Chondrocyte (in vitro differentiated cells): ENCODE measurements at regions not wholly inside any gene's neighbourhood (a gene's known extent, or its start where the extent isn't known, plus 50 kb on each side); places are given as distances from the start of the nearest gene placed in this dataset.

ENCODE experiments used
- DNase-seq: peaks from one replicate; pipeline ENCODE4 v3.0.0; 2021; ENCODE audit warnings: mixed read lengths, low spot score
- H3K27ac Mint-ChIP-seq: one replicate; pipeline ENCODE4 v1.8.0; 2021; ENCODE audit warnings: mild to moderate bottlenecking, moderate library complexity, mixed read lengths; ENCODE audit not compliant: unreplicated experiment
- H3K27me3 Mint-ChIP-seq: 2 replicates; pipeline ENCODE4 v1.8.0; 2021; ENCODE audit warnings: low read depth, mixed read lengths
- H3K36me3 Mint-ChIP-seq: 2 replicates; pipeline ENCODE4 v1.8.0; 2021; ENCODE audit warnings: low read depth, mixed read lengths
- H3K4me1 Mint-ChIP-seq: 2 replicates; pipeline ENCODE4 v1.8.0; 2021; ENCODE audit warnings: low read depth, mild to moderate bottlenecking, mixed read lengths
- H3K4me3 Mint-ChIP-seq: one replicate; pipeline ENCODE4 v1.8.0; 2021; ENCODE audit warnings: mild to moderate bottlenecking, moderate library complexity, mixed read lengths; ENCODE audit not compliant: unreplicated experiment
- H3K9me3 Mint-ChIP-seq: 2 replicates; pipeline ENCODE4 v1.8.0; 2021; ENCODE audit warnings: low read depth, mixed read lengths
- TF ChIP-seq, protein P1 (sequence below): fragments of 200-600 bp; sonication (generic); IDR thresholded peaks from 2 replicates; pipeline ENCODE4 v1.5.0; 2021; ENCODE audit warnings: antibody characterized with exemption, mild to moderate bottlenecking, moderate library complexity

DNA sequence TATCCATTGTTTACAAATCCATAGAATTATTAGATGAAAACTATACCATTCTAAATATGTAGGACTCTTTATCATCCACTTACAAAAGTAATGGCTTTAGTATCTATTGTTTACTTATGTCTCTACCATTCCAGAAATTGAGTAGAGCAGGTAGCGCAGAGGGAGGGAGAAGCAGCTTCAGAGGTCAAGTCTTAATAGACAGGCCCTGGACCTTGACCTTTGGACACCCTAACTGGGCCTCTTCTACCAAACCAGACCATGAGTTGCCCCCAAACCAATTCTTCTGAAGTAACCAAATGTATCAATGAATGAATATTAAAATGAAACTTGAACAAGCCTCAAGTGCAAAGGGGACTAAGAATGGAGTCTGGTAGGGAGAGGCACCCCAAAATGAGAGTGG lies 124.9 kb upstream of the ANKRD55 start:
- DNase-seq: no peak
- H3K4me3 Mint-ChIP-seq: no peak overlapping the region
- H3K27me3 Mint-ChIP-seq: no peaks in the 10 kb centered on the region
- no peaks in the 10 kb centered on the region for H3K9me3 Mint-ChIP-seq
- H3K27ac Mint-ChIP-seq: no peak overlapping the region
- peaks cover 31% of the 10 kb centered on the region for H3K4me1 Mint-ChIP-seq
- TF ChIP-seq, protein P1, sequence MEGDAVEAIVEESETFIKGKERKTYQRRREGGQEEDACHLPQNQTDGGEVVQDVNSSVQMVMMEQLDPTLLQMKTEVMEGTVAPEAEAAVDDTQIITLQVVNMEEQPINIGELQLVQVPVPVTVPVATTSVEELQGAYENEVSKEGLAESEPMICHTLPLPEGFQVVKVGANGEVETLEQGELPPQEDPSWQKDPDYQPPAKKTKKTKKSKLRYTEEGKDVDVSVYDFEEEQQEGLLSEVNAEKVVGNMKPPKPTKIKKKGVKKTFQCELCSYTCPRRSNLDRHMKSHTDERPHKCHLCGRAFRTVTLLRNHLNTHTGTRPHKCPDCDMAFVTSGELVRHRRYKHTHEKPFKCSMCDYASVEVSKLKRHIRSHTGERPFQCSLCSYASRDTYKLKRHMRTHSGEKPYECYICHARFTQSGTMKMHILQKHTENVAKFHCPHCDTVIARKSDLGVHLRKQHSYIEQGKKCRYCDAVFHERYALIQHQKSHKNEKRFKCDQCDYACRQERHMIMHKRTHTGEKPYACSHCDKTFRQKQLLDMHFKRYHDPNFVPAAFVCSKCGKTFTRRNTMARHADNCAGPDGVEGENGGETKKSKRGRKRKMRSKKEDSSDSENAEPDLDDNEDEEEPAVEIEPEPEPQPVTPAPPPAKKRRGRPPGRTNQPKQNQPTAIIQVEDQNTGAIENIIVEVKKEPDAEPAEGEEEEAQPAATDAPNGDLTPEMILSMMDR: no peak
- H3K36me3 Mint-ChIP-seq: no peaks in the 10 kb centered on the region

DNA sequence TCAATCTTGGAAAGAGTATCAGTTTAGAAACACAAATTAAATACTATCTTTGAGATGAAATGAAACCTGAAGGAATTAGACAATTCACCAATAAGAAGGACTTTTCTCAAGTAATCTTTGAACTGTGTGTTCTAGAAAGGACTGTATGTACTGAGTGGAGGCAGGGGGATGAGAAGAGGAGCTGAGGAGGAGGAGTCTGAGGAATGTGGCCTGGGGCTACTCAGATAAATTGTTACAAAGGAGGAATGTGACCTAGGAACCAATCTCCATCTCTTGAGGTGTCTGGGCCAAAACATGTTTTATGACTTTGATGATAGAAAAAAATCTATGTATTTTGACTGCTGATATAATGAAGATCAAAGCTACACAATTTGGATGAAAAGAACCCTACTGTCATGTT lies 124.3 kb upstream of the ANKRD55 start:
- DNase-seq: no peak
- Mint-ChIP-seq H3K9me3 (no peaks in the 10 kb centered on the region), H3K27ac (no peak overlapping the region), H3K27me3 (no peaks in the 10 kb centered on the region), H3K4me1 (peaks cover 36% of the 10 kb centered on the region), H3K36me3 (no peaks in the 10 kb centered on the region), H3K4me3 (no peak overlapping the region)
- TF ChIP-seq, protein P1: no peak

DNA sequence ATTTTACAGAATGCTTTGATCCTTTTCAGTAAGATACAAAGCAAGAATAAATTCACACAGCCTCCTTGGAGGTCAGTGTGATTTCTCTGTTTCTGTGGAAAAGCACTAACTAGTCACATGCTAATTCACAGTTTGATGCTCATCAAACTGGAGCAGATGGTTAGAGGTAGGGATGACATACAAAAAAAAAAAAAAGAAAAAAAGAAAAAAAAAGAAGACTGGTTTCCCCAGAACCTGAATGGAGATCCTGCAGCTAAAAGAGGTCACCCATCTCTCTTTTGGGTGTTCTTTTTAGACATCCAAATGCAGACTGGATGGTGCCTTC lies 123.7 kb upstream of the ANKRD55 start:
- H3K4me1 Mint-ChIP-seq: peaks cover 37% of the 10 kb centered on the region
- no peaks in the 10 kb centered on the region for H3K9me3 Mint-ChIP-seq
- no peak for DNase-seq
- no peaks in the 10 kb centered on the region for H3K36me3 Mint-ChIP-seq
- no peak overlapping the region for H3K4me3 Mint-ChIP-seq
- TF ChIP-seq, protein P1: no peak
- H3K27me3 Mint-ChIP-seq: no peaks in the 10 kb centered on the region
- H3K27ac Mint-ChIP-seq: peak overlapping the region; percentile 50

DNA sequence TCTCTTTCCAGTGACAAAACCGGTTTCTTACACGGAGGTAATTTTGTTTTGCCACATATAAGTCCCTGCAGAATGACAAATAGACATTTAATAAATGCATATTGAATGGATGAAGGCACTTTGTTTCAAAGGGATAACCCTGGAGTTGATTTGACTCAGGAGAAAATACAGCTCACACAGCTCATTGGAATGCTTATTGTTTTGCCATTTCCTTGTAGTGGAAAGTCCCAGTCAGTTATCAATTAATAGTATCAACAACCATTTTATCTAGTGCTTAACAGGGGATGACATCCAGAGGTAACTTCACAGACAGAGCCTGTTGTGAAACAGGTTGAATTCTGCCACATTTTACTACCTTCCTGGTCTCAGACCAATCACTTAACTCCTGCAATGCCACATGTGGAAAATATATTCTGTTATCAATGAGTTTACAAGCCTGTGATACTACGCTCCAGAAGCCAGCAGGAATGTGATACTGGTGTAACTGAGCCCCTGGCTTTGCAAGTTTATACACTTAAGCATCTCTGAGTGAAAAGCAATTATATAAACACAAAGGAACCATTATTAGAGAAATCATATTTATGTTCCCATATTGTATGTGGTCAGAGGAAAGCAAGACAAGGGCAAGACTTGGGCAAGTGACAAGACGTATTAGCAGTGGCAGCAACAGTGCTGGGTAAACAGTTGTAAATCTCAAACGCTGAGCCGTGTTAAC lies 123.1 kb upstream of the ANKRD55 start:
- H3K36me3 Mint-ChIP-seq: no peaks in the 10 kb centered on the region
- TF ChIP-seq, protein P1: no peak
- H3K9me3 Mint-ChIP-seq: no peaks in the 10 kb centered on the region
- H3K4me3 Mint-ChIP-seq: no peak overlapping the region
- H3K27me3 Mint-ChIP-seq: no peaks in the 10 kb centered on the region
- DNase-seq: no peak
- peaks cover 37% of the 10 kb centered on the region for H3K4me1 Mint-ChIP-seq
- H3K27ac Mint-ChIP-seq: no peak overlapping the region

DNA sequence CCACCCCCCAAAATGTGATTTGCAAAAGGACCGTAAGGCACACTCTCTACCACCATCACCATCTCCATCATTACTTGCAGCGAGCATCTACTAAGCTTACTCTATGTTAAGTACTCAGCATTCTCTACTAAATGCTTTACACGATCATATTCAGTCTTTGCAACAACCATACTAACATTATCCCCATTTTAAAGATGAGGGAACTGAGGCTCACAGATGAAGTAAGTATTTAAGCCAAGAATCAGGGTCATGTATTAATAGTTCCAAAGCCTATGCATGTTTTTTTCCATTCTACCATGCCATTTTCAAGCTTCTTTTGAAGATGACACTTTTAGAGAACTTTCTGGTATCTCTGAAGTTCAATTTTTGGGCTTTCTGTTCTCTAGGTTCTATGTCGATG lies 121.7 kb upstream of the ANKRD55 start:
- Mint-ChIP-seq H3K4me1 (peaks cover 49% of the 10 kb centered on the region), H3K36me3 (no peaks in the 10 kb centered on the region), H3K9me3 (no peaks in the 10 kb centered on the region), H3K27me3 (no peaks in the 10 kb centered on the region), H3K4me3 (no peak overlapping the region), H3K27ac (no peak overlapping the region)
- TF ChIP-seq, protein P1: no peak
- no peak for DNase-seq
